HEK293T (cell line): ENCODE measurements at regions not wholly inside any gene's neighbourhood (a gene's known extent, or its start where the extent isn't known, plus 50 kb on each side); places are given as distances from the start of the nearest gene placed in this dataset.

ENCODE experiments used
- CTCF ChIA-PET: fragments of 350-600 bp; formaldehyde crosslinking; extraction: SDS; loops from one replicate; lab custom pipeline; 2021; ENCODE audit warnings: antibody characterized with exemption, inconsistent platforms; lab: Yijun Ruan, JAX
- POLR2A ChIA-PET: fragments of 350-600 bp; formaldehyde crosslinking; extraction: SDS; loops from one replicate; lab custom pipeline; 2020; ENCODE audit warnings: antibody characterized with exemption, inconsistent platforms; lab: Yijun Ruan, JAX
- DNase-seq: peaks from one replicate; pipeline ENCODE4 v3.0.0; 2012; ENCODE audit warnings: mixed read lengths; ENCODE audit errors: extremely low spot score
- ARNT ChIP-seq: fragments of 450-650 bp; IDR thresholded peaks from 2 replicates; pipeline ENCODE4 v1.6.1; 2017; ENCODE audit warnings: mild to moderate bottlenecking
- ELF4 ChIP-seq: fragments of 450-650 bp; IDR thresholded peaks from 2 replicates; pipeline ENCODE4 v1.6.1; 2017; ENCODE audit warnings: antibody characterized with exemption
- FOXA1 ChIP-seq: fragments of 450-650 bp; IDR thresholded peaks from 2 replicates; pipeline ENCODE4 v1.6.1; 2016; ENCODE audit warnings: mild to moderate bottlenecking
- FOXK2 ChIP-seq: fragments of 450-650 bp; IDR thresholded peaks from 2 replicates; pipeline ENCODE4 v1.6.1; 2016; ENCODE audit warnings: mild to moderate bottlenecking
- FOXM1 ChIP-seq: fragments of 450-650 bp; IDR thresholded peaks from 2 replicates; pipeline ENCODE4 v1.6.1; 2017; ENCODE audit warnings: mild to moderate bottlenecking, borderline replicate concordance
- TARDBP ChIP-seq: fragments of 450-650 bp; IDR thresholded peaks from 2 replicates; pipeline ENCODE4 v1.6.1; 2016

GRCh38 chr1:45275054-45275453, 51.6 kb upstream of the HPDL start:
- no peak for DNase-seq
- no peak for TF ChIP-seq FOXK2
- TF ChIP-seq FOXA1 = no peak
- no peak for TF ChIP-seq FOXM1
- TF ChIP-seq ARNT = no peak
- no peak for TF ChIP-seq ELF4
- TF ChIP-seq TARDBP = no peak
- ChIA-PET POLR2A (interaction anchor here (1.6 kb wide), 1 partner anchor 29 kb away, joined by 5 read pairs; no protein-coding TSS in a partner anchor), CTCF (no interaction called here)
